ENCODE measurements at regions not wholly inside any gene's neighbourhood (a gene's known extent, or its start where the extent isn't known, plus 50 kb on each side); places are given as distances from the start of the nearest gene placed in this dataset.

DNA sequence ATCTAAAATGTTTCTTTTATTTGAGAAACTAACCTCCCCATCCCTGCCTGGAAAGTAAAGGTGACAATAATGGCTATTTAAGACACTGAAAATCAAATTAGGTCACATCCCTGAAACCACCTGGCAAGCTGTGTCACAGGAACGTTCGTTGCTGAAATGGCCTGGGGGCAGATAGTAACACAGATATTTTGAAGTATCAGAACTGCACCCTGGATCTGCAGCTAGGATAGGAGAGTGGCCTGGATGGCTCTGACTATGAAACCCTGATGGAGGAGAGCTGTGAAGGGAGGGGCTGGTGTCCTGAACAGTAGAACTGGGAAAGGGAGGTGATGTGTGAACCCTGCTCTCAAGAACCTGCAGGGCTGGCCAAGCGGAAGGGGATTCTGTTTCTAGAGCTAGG is 648.3 kb upstream of the CFAP20DC start:
- no peak for DNase-seq (ENCODE audit: low spot score in 2 of 2)
- TF ChIP-seq, protein P1, sequence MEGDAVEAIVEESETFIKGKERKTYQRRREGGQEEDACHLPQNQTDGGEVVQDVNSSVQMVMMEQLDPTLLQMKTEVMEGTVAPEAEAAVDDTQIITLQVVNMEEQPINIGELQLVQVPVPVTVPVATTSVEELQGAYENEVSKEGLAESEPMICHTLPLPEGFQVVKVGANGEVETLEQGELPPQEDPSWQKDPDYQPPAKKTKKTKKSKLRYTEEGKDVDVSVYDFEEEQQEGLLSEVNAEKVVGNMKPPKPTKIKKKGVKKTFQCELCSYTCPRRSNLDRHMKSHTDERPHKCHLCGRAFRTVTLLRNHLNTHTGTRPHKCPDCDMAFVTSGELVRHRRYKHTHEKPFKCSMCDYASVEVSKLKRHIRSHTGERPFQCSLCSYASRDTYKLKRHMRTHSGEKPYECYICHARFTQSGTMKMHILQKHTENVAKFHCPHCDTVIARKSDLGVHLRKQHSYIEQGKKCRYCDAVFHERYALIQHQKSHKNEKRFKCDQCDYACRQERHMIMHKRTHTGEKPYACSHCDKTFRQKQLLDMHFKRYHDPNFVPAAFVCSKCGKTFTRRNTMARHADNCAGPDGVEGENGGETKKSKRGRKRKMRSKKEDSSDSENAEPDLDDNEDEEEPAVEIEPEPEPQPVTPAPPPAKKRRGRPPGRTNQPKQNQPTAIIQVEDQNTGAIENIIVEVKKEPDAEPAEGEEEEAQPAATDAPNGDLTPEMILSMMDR (IDR thresholded peaks at IDR 0.05), result no peak
- TF ChIP-seq POLR2A (IDR thresholded peaks at IDR 0.05), result no peak
- no peak overlapping the region for H3K4me3 ChIP-seq (ENCODE audit: low read depth, poor library complexity, severe bottlenecking)
- WGBS, 2 donors, result 43 to 46% methylated on average over 3 of the region's 3 CpGs
- intact Hi-C loops (cut with DNase I; ENCODE audit: low total_unique reads), result no loop called here

DNA sequence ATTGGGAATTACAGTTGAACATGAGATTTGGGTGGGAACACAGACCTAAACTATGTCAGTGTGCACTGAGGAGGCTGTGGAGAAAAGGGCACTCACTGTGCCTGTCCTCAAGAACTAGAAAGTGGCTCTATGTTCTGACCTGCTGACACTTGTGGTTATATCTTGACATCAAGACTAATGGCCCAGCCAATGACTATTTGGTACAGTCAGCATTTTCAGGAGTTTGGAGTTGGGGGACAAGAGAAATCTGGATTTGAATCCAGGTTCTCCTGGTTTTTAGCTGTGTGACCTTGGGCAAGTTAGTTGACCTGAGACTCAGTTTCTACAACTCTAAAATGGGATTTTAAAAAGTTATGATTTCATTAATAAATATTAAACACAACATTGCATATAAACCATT is 647.0 kb upstream of the CFAP20DC start:
- H3K4me3 ChIP-seq (ENCODE audit: low read depth, poor library complexity, severe bottlenecking), result no peak overlapping the region
- TF ChIP-seq POLR2A (IDR thresholded peaks at IDR 0.05), result no peak
- TF ChIP-seq, protein P1 (IDR thresholded peaks at IDR 0.05), result no peak
- intact Hi-C loops (cut with DNase I; ENCODE audit: low total_unique reads), result no loop called here
- DNase-seq (ENCODE audit: low spot score in 2 of 2), result no peak

DNA sequence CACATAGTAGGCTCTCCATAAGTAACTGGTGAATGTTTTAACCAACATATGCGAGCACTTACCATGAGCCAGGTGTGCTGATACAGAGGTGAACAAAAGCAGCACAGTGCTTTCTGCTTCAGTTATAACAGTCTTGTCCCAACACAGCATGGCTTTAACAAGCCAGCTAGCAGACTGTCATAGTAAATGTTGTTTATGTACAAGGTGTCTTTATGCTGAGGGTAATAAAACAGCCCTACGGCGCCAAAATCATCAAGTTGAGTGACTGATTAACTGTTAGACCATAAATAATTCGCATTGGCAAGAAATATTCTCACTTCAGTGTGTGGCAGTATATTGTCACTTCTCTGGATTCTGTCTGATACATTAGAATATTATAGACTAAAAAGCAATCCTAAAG is 646.0 kb upstream of the CFAP20DC start:
- intact Hi-C loops (cut with DNase I; ENCODE audit: low total_unique reads), result no loop called here

DNA sequence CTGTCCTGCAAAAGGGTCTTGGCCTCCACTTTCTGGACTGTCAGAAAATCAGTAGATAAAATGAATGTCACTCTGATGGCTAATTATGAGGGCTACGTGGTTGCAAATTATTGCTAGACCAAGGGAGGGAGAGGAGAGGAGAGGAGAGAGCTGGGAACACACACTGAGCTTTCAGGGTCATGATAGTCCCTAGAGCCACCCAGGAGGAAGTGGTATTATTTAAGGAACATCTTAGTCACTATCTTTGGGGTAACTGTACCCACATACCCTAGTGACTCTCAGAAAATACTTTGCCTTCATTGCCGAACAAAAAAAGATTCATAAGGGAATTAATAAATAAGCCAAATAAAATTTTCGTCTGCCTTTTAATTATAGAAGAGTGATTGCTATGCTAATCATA is 642.3 kb upstream of the CFAP20DC start:
- WGBS, 2 donors, result 57 to 60% methylated on average over 3 of the region's 3 CpGs
- H3K4me3 ChIP-seq (ENCODE audit: low read depth, poor library complexity, severe bottlenecking), result no peak overlapping the region
- TF ChIP-seq POLR2A (IDR thresholded peaks at IDR 0.05), result no peak
- TF ChIP-seq, protein P1 (IDR thresholded peaks at IDR 0.05), result no peak
- DNase-seq (ENCODE audit: low spot score in 2 of 2), result no peak
- intact Hi-C loops (cut with DNase I; ENCODE audit: low total_unique reads), result no loop called here

More for the DNA sequence above, 646.0 kb upstream of the CFAP20DC start:
- DNase-seq (ENCODE audit: low spot score in 2 of 2), result no peak
- 44 to 54% methylated on average over 4 of the region's 4 CpGs for WGBS, 2 donors
- TF ChIP-seq POLR2A (IDR thresholded peaks at IDR 0.05), result no peak
- TF ChIP-seq, protein P1 (IDR thresholded peaks at IDR 0.05), result no peak
- no peak overlapping the region for H3K4me3 ChIP-seq (ENCODE audit: low read depth, poor library complexity, severe bottlenecking)

DNA sequence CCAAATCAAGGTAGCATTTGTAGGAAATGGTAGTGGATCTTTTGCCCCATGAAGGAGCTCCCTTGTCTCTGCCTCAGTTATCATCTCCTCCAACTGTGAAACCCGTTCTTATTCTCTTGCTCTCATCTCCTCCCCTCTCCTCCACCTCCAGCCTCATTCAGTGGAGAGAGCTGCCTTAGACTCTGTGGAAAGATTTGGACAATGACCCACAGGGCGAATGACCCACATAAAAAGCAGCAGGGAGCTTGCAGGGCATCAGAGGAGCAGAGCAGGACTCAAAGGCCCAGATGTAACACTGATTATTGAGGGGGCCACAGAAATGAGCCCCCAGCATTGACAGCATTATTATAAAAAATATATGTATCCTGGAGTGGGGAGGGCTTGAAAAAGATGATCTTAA is 641.1 kb upstream of the CFAP20DC start:
- no peak for DNase-seq (ENCODE audit: low spot score in 2 of 2)
- 82 to 86% methylated on average over 2 of the region's 2 CpGs for WGBS, 2 donors
- TF ChIP-seq, protein P1 (IDR thresholded peaks at IDR 0.05), result no peak
- TF ChIP-seq POLR2A (IDR thresholded peaks at IDR 0.05), result no peak
- H3K4me3 ChIP-seq (ENCODE audit: low read depth, poor library complexity, severe bottlenecking), result no peak overlapping the region
- intact Hi-C loops (cut with DNase I; ENCODE audit: low total_unique reads), result no loop called here

DNA sequence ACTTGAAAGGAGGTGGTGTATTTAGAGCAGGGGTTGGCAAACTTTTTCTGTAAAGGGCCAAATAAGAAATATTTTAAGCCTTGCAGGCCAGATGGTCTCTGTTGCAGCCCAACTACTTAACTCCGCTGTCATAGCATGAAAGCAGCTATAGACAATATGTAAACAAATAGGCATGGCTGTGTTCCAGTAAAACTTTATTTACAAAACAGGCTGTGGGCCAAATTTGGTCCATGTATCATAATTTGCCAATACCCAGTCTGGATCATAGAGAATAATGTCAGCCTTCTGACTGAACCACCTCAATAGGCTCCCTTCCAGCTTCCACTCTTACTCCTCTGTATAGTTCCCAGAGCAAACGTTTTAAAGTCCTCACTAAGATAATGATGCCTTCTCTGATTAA is 638.8 kb upstream of the CFAP20DC start:
- WGBS, 2 donors, result 61 to 70% methylated on average over 2 of the region's 2 CpGs
- no peak for TF ChIP-seq POLR2A (IDR thresholded peaks at IDR 0.05)
- TF ChIP-seq, protein P1 (IDR thresholded peaks at IDR 0.05), result no peak
- DNase-seq (ENCODE audit: low spot score in 2 of 2), result no peak
- intact Hi-C loops (cut with DNase I; ENCODE audit: low total_unique reads), result no loop called here
- no peak overlapping the region for H3K4me3 ChIP-seq (ENCODE audit: low read depth, poor library complexity, severe bottlenecking)

All from lower leg skin (tissue), 4 donors.